ENCODE measurements at regions not wholly inside any gene's neighbourhood (a gene's known extent, or its start where the extent isn't known, plus 50 kb on each side); places are given as distances from the start of the nearest gene placed in this dataset.

GRCh38 chr12:126734296-126734695 lies 1532.7 kb upstream of the TMEM132C start:
- no peak for ATAC-seq (ENCODE audit: insufficient read depth, low FRiP score)
- WGBS, 2 donors = 62 to 64% methylated on average over 5 of the region's 5 CpGs
- no peaks in the 10 kb centered on the region for H3K4me1 ChIP-seq (ENCODE audit: control insufficient read depth in 5 of 5, insufficient read depth in 5 of 5, low read length in 5 of 5)
- no peak for TF ChIP-seq CTCF (IDR thresholded peaks at IDR 0.05; ENCODE audit: control extremely low read depth, extremely low read depth)
- H3K36me3 ChIP-seq (ENCODE audit: control insufficient read depth in 4 of 4, insufficient read depth in 4 of 4, low read length in 4 of 4) = no peaks in the 10 kb centered on the region
- peaks cover 0 to 6% (median 0%) of the 10 kb centered on the region in 3 donors for H3K27me3 ChIP-seq (ENCODE audit: control insufficient read depth in 3 of 3, insufficient read depth in 3 of 3, low read length in 2 of 3)
- no peaks in the 10 kb centered on the region for H3K9me3 ChIP-seq (ENCODE audit: control insufficient read depth in 4 of 4, insufficient read depth in 3 of 4, low read length in 3 of 4)
- no peak overlapping the region for H3K4me3 ChIP-seq
- H3K9ac ChIP-seq (ENCODE audit: insufficient read depth in 1 of 2, low read length in 2 of 2) = no peak overlapping the region
- no peak overlapping the region for H3K27ac ChIP-seq (ENCODE audit: low read depth in 1 of 2, low read length in 1 of 2)
- DNase-seq = no peak

GRCh38 chr12:126734710-126735109 lies 1532.3 kb upstream of the TMEM132C start:
- Histone ChIP-seq H3K27ac (ENCODE audit: low read depth in 1 of 2, low read length in 1 of 2) (no peak overlapping the region), H3K9ac (ENCODE audit: insufficient read depth in 1 of 2, low read length in 2 of 2) (no peak overlapping the region), H3K9me3 (ENCODE audit: control insufficient read depth in 4 of 4, insufficient read depth in 3 of 4, low read length in 3 of 4) (no peaks in the 10 kb centered on the region), H3K4me1 (ENCODE audit: control insufficient read depth in 5 of 5, insufficient read depth in 5 of 5, low read length in 5 of 5) (no peaks in the 10 kb centered on the region), H3K4me3 (no peak overlapping the region), H3K36me3 (ENCODE audit: control insufficient read depth in 4 of 4, insufficient read depth in 4 of 4, low read length in 4 of 4) (no peaks in the 10 kb centered on the region), H3K27me3 (ENCODE audit: control insufficient read depth in 3 of 3, insufficient read depth in 3 of 3, low read length in 2 of 3) (peaks cover 0 to 6% (median 0%) of the 10 kb centered on the region in 3 donors)
- no peak for TF ChIP-seq CTCF (IDR thresholded peaks at IDR 0.05; ENCODE audit: control extremely low read depth, extremely low read depth)
- DNase-seq (no peak), ATAC-seq (ENCODE audit: insufficient read depth, low FRiP score) (no peak)
- 80 to 81% methylated on average over 8 of the region's 8 CpGs for WGBS, 2 donors

- no peak for ATAC-seq (ENCODE audit: insufficient read depth, low FRiP score)
- no peaks in the 10 kb centered on the region for H3K27me3 ChIP-seq (ENCODE audit: control insufficient read depth in 3 of 3, insufficient read depth in 3 of 3, low read length in 2 of 3)
- no peak for TF ChIP-seq CTCF (IDR thresholded peaks at IDR 0.05; ENCODE audit: control extremely low read depth, extremely low read depth)
- H3K9me3 ChIP-seq (ENCODE audit: control insufficient read depth in 4 of 4, insufficient read depth in 3 of 4, low read length in 3 of 4) = peaks cover 0 to 1% (median 0%) of the 10 kb centered on the region in 4 donors
- no peak overlapping the region for H3K27ac ChIP-seq (ENCODE audit: low read depth in 1 of 2, low read length in 1 of 2)
- 86 to 88% methylated on average over 12 of the region's 12 CpGs for WGBS, 2 donors
- no peak overlapping the region for H3K9ac ChIP-seq (ENCODE audit: insufficient read depth in 1 of 2, low read length in 2 of 2)
- DNase-seq = no peak
- H3K4me3 ChIP-seq = no peak overlapping the region
- no peaks in the 10 kb centered on the region for H3K4me1 ChIP-seq (ENCODE audit: control insufficient read depth in 5 of 5, insufficient read depth in 5 of 5, low read length in 5 of 5)
- H3K36me3 ChIP-seq (ENCODE audit: control insufficient read depth in 4 of 4, insufficient read depth in 4 of 4, low read length in 4 of 4) = no peaks in the 10 kb centered on the region
These were observed 1525.3 kb upstream of the TMEM132C start for GRCh38 chr12:126741536-126742240.

GRCh38 chr12:126742241-126742641 lies 1524.7 kb upstream of the TMEM132C start:
- Histone ChIP-seq H3K9ac (ENCODE audit: insufficient read depth in 1 of 2, low read length in 2 of 2) (no peak overlapping the region), H3K4me3 (no peak overlapping the region), H3K9me3 (ENCODE audit: control insufficient read depth in 4 of 4, insufficient read depth in 3 of 4, low read length in 3 of 4) (peaks cover 0 to 1% (median 0%) of the 10 kb centered on the region in 4 donors), H3K4me1 (ENCODE audit: control insufficient read depth in 5 of 5, insufficient read depth in 5 of 5, low read length in 5 of 5) (no peaks in the 10 kb centered on the region), H3K36me3 (ENCODE audit: control insufficient read depth in 4 of 4, insufficient read depth in 4 of 4, low read length in 4 of 4) (no peaks in the 10 kb centered on the region), H3K27ac (ENCODE audit: low read depth in 1 of 2, low read length in 1 of 2) (no peak overlapping the region), H3K27me3 (ENCODE audit: control insufficient read depth in 3 of 3, insufficient read depth in 3 of 3, low read length in 2 of 3) (no peaks in the 10 kb centered on the region)
- WGBS, 2 donors = 75 to 77% methylated on average over 9 of the region's 9 CpGs
- DNase-seq (no peak), ATAC-seq (ENCODE audit: insufficient read depth, low FRiP score) (no peak)
- TF ChIP-seq CTCF (IDR thresholded peaks at IDR 0.05; ENCODE audit: control extremely low read depth, extremely low read depth) = no peak
